ENCODE measurements at regions not wholly inside any gene's neighbourhood (a gene's known extent, or its start where the extent isn't known, plus 50 kb on each side); places are given as distances from the start of the nearest gene placed in this dataset.

GRCh38 chr1:5514527-5515183, 477.6 kb downstream of the NPHP4 start:
- peak; percentile 5 for DNase-seq

GRCh38 chr1:5513846-5514526, 478.2 kb downstream of the NPHP4 start:
- DNase-seq: peak; percentile 91

GRCh38 chr1:5513179-5513578, 479.0 kb downstream of the NPHP4 start:
- DNase-seq: no peak

- DNase-seq: no peak
Measured at GRCh38 chr1:5511381-5512097, 480.7 kb downstream of the NPHP4 start.

GRCh38 chr1:5509664-5510452, 482.4 kb downstream of the NPHP4 start:
- no peak for DNase-seq

GRCh38 chr1:5508669-5509330, 483.4 kb downstream of the NPHP4 start:
- no peak for DNase-seq

GRCh38 chr1:5507340-5507739, 484.9 kb downstream of the NPHP4 start:
- DNase-seq: no peak

- no peak for DNase-seq
Measured at GRCh38 chr1:5506634-5507033, 485.6 kb downstream of the NPHP4 start.

- DNase-seq: no peak
Measured at GRCh38 chr1:5505944-5506343, 486.3 kb downstream of the NPHP4 start.

- no peak for DNase-seq
Measured at GRCh38 chr1:5504364-5504740, 487.9 kb downstream of the NPHP4 start.

GRCh38 chr1:5503556-5504363, 488.5 kb downstream of the NPHP4 start:
- DNase-seq: no peak

GRCh38 chr1:5502311-5503194, 489.7 kb downstream of the NPHP4 start:
- no peak for DNase-seq

GRCh38 chr1:5501206-5501930, 490.9 kb downstream of the NPHP4 start:
- DNase-seq: no peak

- no peak for DNase-seq
Measured at GRCh38 chr1:5500541-5500940, 491.7 kb downstream of the NPHP4 start.

- DNase-seq: no peak
Measured at GRCh38 chr1:5497503-5497902, 494.7 kb downstream of the NPHP4 start.

GRCh38 chr1:5495596-5496410, 496.4 kb downstream of the NPHP4 start:
- DNase-seq: no peak

- no peak for DNase-seq
Measured at GRCh38 chr1:5494518-5494917, 497.7 kb downstream of the NPHP4 start.

GRCh38 chr1:5493851-5494311, 498.3 kb downstream of the NPHP4 start:
- no peak for DNase-seq

- no peak for DNase-seq
Measured at GRCh38 chr1:5493275-5493674, 498.9 kb downstream of the NPHP4 start.
